Suppressor macrophage (primary cell): ENCODE measurements at regions not wholly inside any gene's neighbourhood (a gene's known extent, or its start where the extent isn't known, plus 50 kb on each side); places are given as distances from the start of the nearest gene placed in this dataset.
"Not testable (repeated sequence)": the region's sequence is repeated elsewhere in the genome, so short reads cannot be mapped to it uniquely, and the experiment has no call there.

Experiments
- DNase-seq, 4 experiments: peaks; one replicate each; pipeline ENCODE4 v3.0.0-alpha.2; 2020 to 2022

DNA sequence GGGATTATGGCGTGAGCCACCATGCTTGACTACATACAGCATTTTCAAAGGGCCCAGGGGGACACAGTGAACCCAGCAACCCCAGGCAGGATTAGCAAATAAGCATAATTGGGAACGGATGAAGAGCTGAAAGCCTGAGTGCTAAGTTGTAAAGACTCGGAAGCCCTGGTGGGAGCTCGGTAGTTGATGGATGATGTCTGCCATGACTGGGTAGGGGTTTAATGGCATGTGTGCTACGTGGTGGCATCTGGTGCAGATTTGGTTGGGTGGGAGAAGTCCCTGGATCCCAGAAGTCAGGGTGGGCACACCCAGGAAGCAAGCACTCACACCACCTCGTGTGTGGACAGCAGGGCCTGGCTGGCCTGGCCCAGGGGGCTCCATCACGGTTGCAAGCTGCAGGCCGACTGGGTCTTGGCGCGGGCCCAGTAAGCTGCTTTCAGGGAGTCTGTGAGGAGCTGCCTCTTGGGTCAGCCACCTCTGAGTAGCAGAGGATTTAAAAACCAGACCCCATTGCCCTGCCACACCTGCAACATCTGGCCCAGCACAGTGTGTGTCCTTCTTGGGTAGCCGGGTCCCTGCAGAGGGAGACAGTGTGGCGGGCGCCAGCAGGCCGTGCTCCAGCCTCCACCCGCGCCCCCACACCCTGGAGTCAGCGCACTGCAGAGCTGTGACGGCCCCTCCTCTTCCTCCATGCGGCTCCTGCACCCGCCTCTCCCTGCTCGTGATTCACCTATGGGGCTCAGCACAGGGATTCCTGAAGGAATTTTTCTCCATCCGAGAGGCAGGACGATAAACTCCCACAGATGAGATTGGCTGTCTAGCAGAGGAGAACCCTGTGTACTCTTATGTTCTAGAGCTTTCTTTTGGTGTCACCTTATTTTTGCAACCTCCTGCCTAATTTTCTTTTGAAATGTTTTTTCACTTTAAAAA, 159.2 kb downstream of the LAT start:
- DNase-seq = not testable (repeated sequence)

DNA sequence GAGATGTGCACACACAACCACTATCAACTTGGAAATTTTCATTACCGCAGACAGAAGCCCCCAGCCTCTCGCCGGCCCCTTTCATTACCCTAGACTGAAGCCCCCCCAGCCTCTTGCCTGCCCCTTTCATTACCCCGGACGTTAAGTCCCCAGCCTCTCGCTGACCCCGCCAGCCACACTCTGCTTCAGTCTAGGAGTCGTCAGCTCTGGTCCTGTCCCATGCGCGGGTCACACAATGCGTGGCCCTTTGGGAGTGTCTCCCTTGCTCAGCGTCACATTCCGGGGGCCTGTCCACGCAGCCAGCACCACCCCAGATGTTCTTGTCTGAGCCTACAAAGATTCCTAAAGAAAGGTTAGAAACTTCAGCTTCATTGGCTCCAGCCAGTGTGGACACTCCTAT, 157.7 kb downstream of the LAT start:
- DNase-seq = not testable (repeated sequence)

DNA sequence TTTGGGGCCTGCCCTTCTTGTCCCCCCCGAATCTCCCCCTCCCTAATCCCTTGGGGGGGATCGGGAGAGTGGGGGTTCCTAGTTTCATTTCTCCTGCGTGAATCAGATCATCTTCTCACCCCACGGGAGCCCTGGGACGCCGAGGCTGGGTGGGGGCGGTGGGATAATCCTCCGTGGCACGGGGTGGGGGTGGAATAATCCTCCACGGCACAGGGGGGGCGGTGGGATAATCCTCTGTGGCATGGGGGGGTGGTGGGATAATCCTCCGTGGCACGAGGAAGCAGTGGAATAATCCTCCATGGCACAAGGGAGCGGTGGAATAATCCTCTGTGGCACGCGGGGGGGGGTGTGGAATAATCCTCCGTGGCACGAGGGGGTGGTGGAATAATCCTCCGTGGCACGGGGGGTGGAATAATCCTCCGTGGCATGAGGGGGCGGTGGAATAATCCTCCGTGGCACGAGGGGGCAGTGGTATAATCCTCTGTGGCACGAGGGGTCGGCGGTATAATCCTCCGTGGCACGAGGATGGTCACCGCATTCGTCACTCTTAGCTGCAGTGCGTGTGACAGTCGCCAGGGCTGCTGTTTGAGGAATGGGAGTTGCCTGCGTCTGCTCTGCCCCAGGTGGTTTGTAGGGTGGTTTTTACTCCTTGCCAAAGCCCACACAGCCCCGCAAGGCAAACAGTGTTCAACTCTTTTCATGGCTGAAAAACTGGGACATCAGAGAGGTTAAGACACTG, 156.9 kb downstream of the LAT start:
- no peak for DNase-seq

DNA sequence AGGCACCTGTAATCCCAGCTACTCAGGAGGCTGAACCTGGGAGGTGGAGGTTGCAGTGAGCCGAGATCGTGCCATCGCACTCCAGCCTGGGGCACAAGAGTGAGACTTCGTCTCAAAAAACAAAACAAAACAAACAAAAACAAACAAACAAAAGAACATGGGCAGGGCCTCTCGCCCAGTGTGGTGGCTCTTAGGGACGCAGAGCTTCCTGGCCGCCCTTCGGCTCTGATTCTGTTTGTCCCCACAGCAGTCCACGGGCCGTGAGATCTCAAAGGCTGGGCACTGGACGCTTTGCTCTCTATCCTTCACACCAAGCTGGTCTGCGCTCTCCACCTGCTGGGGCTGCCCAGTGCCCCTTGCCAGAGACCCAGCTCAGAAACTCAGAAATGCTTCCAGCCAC, 156.3 kb downstream of the LAT start:
- DNase-seq = not testable (repeated sequence)

DNA sequence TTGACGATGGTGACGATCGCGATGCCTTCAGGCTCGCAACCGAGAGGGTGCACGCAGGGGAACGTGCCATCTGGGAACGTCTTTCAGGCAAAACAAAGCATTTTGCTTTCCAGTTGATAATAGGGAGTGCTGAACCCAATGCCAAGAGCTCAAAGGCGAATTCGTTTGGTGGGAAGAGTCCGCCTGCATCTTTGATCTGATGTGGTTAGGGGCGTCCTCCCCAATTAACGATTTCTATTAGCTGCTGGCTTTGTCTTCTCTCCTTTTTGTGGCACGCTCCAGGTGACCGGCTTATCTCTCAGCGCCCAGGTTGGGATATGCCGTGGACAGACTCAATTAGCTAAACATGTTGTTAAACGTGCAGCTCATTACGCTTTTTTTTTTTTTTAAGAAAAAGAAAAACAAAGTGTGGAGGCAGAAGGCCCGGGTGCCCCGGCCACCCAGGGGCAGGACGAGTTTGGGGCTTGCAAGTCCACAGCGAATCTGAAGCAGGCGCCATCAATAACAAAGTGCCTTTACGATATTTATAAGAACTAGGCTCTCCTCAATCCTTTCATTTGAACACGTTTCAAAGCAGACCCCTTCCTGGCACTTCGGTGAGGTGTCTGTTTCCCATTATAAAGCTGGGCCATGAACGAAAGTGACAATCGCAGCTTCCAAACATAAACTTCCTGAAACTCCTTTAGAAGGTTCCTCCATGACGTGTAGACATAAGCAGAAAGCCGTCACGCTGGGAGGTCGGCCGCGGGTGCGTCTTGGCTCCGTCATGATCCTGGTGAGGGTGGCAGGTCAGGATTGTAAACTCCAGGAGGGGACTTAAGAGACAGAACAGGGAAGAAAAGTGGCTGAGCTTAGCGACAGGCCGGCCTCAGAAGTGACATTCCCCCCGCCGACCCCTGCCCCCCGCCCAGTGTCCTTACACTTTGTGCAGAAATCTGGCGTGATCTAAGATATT, 155.3 kb downstream of the LAT start:
- DNase-seq = not testable (repeated sequence)

DNA sequence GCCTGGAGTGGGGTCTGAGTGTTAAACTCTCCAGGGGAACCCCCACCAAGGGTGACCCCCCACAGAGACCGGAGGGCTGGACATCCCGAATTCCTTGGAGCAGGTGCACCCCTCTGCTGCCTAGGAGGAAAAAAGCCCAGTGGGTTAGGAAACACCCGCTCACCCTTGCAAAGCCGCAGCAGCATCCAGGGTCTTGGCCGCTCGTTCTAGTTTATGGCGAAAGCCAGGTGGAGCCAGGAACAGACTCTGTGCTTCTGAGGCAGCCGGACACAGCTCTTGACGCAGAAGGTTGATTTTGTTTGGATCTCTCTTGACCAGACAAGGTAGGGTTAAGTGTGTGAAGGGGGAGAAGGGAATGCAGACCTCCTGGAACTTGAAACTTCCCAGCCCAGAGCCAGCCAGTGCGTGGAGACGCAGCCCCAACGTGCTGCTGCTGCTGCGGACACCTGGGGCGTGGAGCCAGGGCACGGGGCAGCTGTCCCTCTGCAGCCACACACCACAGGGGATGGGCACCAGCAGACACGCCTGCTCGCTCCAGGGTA, 154.5 kb downstream of the LAT start:
- no peak for DNase-seq

DNA sequence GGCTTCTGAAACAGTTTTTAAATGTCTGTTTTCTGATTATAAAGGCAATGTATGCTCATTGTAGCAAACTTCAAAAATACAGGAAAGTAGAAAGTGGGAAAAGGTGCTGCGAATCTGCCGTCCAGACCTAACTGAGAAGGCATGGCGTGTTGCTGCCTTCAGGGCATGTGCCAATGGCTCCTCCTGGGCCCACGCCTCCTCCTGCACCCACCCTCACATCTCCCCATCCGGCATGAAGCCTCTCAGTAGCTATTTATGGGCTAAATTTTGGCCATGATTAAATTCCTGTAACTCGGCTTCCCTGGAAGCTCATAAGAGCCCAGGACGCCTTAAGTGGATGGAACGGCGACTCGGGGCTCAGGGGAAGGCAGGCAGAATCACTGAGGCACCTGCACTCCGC, 153.8 kb downstream of the LAT start:
- DNase-seq = not testable (repeated sequence)

DNA sequence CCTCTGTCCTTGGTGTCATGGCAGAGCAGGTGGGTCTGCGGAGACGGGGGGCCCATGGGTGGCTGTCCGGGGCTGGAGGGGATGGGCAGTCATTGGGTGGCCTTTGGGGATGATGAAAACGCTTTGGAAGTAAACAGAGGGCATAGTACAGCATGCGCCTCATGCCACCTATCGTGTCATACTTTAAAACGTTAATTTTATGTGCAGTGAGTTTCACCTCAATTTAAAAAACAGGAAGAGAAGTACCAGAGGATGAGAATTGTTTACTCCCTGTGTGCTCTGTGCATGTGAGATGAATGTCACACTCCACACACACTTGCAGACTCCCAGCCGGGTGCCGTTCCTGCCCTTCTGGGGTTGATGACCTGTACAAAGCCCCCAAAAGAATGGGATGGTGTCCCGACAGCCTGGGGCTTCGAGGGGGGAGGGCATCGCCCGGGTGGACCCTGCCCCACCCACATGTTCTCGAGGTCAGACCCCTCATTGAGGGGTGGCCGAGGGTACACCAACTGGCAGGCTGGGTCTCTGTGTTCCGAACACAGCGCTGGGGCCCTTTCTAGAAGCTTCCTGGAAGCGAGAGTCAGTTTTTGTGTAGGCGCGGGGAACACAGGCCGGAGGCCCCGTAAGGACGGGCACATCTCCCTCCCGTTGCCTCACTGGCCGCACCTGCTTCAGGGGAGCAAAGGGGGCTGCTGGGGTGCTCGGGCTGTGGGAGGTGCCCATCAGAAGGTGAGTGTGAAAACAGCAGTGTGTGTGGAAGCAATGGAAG, 153.2 kb downstream of the LAT start:
- not testable (repeated sequence) for DNase-seq

DNA sequence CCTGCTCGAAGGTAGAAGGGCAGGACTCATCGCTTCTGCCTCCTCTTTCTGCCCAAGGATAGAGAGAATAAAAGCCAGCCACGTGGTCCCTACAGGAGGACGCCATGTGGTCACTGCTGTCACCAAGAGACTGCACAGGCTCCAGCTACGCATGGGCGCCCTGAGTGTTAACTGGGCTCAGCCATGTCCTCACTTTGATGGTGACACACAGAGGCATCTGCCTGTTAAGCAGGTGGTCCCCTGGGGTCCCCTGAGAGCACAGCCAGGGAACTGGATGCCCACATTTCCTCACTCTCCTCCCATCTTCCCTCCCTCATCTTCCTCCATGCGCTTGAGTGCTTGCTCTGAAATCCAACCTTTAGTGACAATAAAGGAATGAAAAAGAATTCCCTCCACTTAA, 152.6 kb downstream of the LAT start:
- not testable (repeated sequence) for DNase-seq

DNA sequence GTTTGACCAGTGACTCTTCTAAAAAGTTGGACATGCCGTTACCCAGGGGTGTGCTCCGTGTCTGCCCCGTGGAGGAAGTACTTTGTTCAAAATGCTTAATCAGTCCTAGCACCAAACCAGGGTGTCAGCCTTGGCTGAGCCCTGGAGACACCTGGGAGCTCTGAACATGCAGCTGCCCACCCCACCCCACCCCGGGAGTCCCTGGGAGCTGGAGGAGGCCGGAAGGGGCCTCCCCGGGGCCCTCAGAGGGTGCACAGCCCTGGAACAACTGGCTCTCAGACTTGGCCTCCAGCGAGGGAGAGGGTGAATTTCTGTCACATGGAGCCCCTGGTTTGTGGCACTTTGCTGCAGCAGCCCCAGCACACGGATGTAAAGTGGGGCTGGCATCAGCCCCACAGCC, 152.1 kb downstream of the LAT start:
- DNase-seq = not testable (repeated sequence)

DNA sequence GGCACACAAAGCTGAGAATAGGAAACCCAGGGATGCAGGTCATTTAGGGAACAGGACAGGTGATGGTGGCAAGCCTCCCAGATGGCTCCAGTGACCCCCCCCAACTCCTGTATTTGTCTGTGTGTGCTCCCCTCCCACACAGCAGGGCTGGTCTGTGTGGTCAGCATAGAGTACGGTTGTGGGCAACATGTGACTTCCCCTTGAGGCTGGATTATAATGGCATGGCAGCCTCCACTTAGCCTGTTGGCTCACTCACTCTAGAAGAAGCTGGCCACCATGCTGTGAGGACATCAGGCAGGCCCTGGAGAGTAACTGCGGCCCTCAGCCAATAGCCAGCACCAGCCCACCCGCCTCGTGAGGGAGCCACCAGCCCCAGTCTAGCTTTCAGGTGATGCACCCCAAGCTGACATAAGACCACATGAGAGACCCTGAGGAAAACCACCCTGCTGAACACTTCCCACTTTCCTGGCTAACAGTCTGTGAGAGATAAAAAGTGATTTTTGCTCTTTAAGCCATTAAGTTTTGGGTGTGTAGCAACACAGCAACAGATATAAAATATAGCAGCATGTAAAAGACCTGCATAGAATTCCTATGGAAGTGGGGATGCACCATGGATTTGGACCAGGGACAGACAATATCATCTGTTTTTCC, 151.3 kb downstream of the LAT start:
- DNase-seq = peak in 2 of 4 experiments; percentile 7 to 32

DNA sequence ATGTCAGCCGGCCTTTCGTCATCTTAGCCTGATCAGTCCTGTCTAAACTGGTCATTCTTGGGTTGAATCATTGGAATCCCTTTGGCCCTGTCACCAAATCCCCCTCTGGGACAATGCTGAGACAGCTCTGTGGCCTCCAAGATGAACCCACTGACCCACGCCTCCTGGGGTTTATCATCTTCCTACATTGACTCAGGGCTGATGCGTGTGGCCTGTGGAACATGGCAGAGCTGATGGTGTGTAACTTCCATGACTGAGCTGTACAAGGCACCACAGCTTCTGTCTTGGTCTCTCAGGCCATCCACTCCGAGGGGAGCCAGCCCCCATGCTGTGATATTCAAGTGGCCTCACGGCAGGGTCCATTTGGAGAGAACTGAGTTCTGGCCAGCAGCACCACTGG, 150.2 kb downstream of the LAT start:
- DNase-seq = not testable (repeated sequence)

DNA sequence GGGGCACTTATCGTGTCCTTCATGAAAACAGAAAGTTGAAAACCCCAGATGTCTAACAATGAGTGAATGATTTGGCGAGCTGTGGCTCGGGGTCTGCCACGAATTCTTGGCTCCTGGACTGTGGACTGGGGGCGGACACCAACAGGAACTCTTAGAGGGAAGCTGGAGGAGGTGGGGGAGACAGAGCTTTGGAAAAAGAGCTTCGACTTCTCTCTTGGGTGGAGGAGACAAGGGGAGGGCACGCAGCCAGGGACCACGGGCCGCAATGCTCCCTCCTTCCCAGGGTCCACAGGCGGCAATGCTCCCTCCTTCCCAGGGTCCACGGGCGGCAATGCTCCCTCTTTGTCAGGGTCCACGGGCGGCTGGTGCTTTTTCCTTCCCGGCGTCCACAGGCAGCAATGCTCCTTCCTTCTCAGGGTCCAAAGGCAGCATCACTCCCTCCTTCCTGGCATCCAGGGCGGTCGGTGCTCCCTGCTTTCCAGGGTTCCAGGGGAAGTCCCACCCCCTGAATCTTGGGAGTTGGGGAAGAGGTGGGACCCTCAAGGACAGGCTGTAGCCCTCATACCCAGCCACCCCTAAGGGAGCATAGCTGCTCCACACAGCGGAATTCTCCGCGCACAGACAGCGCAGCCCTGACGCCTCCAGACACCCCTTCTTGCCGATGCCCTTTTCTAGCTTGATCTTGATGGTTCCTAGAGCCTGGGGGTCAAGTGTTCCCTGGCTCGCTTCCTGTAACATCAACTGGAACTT, 149.0 kb downstream of the LAT start:
- not testable (repeated sequence) for DNase-seq

DNA sequence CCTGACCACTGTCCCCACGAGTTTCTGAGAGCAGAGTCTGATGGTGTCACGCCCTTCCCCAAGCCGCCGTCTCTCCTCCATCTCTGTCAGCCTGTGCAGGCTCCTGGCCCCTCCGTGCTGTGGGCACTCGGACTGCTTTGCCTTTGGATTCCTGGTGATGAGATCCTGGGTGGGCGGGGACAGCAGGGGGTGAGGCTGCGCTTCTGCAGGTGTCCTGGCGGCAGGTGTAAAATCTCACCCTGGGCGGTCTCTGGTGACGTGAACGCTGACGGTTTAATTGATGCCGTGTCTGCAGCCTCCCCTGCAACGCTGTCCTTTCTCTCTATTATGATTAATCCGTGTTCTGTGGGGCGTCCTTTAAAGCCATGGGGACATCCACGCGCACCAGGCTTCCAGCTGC, 148.0 kb downstream of the LAT start:
- DNase-seq = not testable (repeated sequence)

DNA sequence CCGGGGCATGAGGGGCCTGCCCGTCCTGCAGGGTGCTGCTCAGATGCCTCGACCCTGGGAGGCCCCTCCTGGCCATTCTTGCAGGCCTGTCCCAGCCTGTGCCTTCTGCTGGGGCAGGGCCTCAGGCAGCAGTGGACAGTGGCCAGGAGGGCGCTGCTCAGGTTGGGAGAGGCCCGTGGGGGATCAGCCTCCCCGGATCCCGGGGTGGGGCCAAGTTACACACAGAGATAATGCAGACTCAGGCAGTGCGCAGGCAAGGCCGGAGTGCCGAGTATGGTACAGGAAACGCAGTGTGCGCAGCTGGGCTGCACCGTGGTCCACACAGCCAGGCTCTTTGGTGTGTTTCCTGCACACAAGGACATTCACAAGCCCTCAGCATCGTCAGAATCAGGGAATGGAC, 147.6 kb downstream of the LAT start:
- DNase-seq = not testable (repeated sequence)

DNA sequence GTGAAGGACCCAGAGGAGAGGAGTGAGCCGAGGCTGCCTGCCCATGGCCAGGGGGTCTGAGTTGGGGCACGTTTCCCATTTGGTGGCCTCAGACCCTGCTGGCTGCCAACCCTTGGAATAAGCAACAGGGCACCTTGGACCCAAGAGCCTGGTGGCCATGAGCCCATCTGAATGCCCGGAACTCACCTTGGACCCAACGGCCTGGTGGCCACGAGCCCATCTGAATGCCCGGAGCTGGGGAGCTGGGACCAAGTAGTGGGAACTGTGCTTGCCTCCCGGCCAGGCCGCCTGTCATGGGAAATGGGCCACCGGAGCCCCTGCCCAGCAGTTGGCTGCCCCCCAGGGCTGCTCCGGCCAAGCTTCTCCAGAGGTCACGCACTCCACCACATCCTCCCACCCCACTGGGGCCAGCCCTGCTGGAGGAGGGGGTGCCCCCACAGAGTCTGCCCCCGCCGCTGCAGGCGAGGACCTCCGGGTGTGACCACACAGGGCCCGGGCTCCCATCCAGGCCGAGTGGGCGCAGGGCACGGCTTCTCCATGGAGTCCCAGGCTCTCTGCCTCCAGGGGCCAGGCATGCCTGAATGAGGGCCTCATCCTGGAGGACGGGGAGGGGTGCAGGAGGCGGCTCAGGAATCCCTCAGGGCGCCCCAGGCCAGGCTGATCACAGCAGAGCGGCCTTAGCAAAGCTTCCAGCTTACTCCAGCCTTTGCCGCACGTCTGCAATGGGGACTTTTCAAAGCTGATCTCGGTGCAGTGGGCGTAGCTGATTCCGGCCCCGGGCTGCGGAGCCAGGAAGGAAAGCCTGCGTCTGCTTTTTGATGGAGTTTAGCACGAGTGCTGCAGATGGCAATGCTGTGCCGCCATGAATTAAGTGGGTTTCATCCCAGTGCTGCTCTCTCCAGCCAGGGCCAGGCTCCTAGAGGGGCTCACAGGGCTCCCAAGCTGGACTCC, 146.3 kb downstream of the LAT start:
- DNase-seq = not testable (repeated sequence)

DNA sequence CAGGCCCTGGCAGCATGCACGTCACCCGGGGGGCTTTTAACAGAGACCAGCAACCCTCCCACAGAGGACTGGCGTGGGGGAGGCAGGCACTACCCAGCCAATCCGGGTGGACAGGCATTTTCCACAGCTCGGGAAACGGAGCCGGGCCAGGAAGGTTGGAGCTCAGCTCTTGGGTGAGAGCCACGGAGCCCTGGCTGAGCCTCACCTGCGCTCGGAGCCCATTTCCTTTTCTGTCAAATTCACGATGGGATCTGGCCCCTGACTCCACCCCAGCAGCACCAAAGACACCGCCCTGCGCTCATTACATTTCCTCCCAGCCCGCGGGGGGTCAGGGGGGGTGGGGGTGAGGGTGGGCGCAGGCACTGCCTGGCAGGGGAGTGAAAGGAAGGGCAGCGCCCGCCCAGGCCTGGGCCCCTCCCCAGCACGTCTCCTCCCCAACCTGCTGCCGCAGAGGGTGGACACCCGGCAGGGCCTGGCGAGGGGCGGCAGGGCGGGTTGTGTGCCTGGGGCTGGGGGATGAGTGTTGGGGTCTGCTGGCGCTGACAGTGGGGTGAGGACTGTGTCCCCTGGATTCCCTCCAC, 145.4 kb downstream of the LAT start:
- DNase-seq = not testable (repeated sequence)

DNA sequence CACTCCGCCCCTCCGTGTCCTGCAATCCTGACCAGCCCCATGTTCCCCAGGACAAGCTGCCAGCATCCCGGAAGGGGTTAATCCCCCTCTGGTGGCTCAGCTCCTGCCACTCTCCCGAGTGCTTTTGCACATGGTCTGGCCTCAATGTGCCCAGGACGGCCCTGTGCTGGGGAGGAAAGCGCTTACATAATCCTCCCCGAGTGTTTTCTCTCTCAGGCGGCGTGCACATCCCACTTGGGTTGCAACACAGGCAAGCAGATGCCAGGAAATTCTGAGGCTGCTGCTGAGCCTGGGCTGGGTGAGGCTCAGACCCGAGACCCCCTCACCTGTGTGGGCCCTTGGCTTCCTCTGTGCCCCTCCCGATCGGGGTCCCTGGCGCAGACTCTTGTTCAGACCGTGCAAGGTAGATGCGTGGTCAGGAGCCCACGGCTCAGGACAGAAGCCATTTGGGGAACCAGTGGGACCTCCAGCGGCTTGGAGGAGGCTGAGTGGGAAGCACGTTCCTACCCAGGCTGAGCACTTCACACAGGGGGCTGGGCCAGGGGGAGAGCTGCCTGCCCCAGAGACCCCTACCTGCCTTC, 144.7 kb downstream of the LAT start:
- peak; percentile 7 to 70 (median 52) for DNase-seq
